DND-41 (cell line): ENCODE measurements at regions not wholly inside any gene's neighbourhood (a gene's known extent, or its start where the extent isn't known, plus 50 kb on each side); places are given as distances from the start of the nearest gene placed in this dataset.

Experiments
- ATAC-seq: fragments of 200-7000 bp; cut with Tn5 transposase; 3 replicates; pipeline ENCODE4 v1.9.1; 2021; ENCODE audit warnings: low read depth; ENCODE audit not compliant: insufficient read depth
- DNase-seq: peaks from one replicate; pipeline ENCODE4 v3.0.0-alpha.2; 2020
- H2AFZ ChIP-seq: 2 replicates; pipeline ENCODE4 v1.6.0; 2012; ENCODE audit warnings: low read depth, low read length
- H3K27ac ChIP-seq: 2 replicates; pipeline ENCODE4 v1.5.1; 2012; ENCODE audit warnings: low read length, inconsistent platforms
- H3K27me3 ChIP-seq: fragments of 200-600 bp; sonication (generic); 2 replicates; pipeline ENCODE4 v1.6.0; 2012; ENCODE audit warnings: low read length, mild to moderate bottlenecking, inconsistent platforms; ENCODE audit not compliant: insufficient read depth, poor library complexity
- H3K36me3 ChIP-seq: 2 replicates; pipeline ENCODE4 v1.5.1; 2012; ENCODE audit warnings: low read length, inconsistent platforms; ENCODE audit not compliant: insufficient read depth
- H3K4me1 ChIP-seq: 2 replicates; pipeline ENCODE4 v1.5.1; 2012; ENCODE audit warnings: mild to moderate bottlenecking, low read length; ENCODE audit not compliant: insufficient read depth
- H3K4me2 ChIP-seq: 2 replicates; pipeline ENCODE4 v1.6.0; 2012; ENCODE audit warnings: mild to moderate bottlenecking, moderate library complexity, low read length, inconsistent platforms; ENCODE audit not compliant: insufficient read depth
- H3K4me3 ChIP-seq, 2 experiments: fragments of 200-600 bp in 1 of 2; shearing (Covaris generic) in 1 of 2; 2 replicates each; pipeline ENCODE4 v1.5.1; 2012 to 2016; ENCODE audit warnings: inconsistent platforms in 2 of 2, low read length in 2 of 2, mild to moderate bottlenecking in 2 of 2, low read depth in 1 of 2, moderate library complexity in 1 of 2
- H3K79me2 ChIP-seq: 2 replicates; pipeline ENCODE4 v1.6.0; 2012; ENCODE audit warnings: low read length, inconsistent platforms; ENCODE audit not compliant: insufficient read depth
- H3K9ac ChIP-seq: 2 replicates; pipeline ENCODE4 v1.6.0; 2012; ENCODE audit warnings: low read depth, mild to moderate bottlenecking, inconsistent platforms, low read length, moderate library complexity
- H3K9me3 ChIP-seq: 2 replicates; pipeline ENCODE4 v1.5.1; 2012; ENCODE audit warnings: low read length, moderate library complexity, mild to moderate bottlenecking, inconsistent platforms; ENCODE audit not compliant: insufficient read depth, severe bottlenecking
- H4K20me1 ChIP-seq: 2 replicates; pipeline ENCODE4 v1.6.0; 2012; ENCODE audit warnings: low read length; ENCODE audit not compliant: insufficient read depth
- CTCF ChIP-seq: IDR thresholded peaks from 2 replicates; pipeline ENCODE4 v1.5.1; 2012; ENCODE audit warnings: borderline replicate concordance, low read length, moderate library complexity, mild to moderate bottlenecking; ENCODE audit not compliant: poor library complexity, severe bottlenecking; ENCODE audit errors: extremely low read depth
- EZH2 ChIP-seq: IDR thresholded peaks from 3 replicates; pipeline ENCODE4 v1.6.1; 2012; ENCODE audit warnings: borderline replicate concordance, low read depth, mild to moderate bottlenecking, moderate library complexity, low read length, inconsistent platforms; ENCODE audit not compliant: severe bottlenecking

GRCh38 chr4:138311771-138312535, 69.8 kb upstream of the SLC7A11 start:
- no peaks in the 10 kb centered on the region for H3K79me2 ChIP-seq
- no peaks in the 10 kb centered on the region for H3K36me3 ChIP-seq
- H3K9ac ChIP-seq, result no peak overlapping the region
- no peak overlapping the region for H3K4me2 ChIP-seq
- TF ChIP-seq CTCF (no peak), EZH2 (no peak)
- H3K4me3 ChIP-seq, result no peak overlapping the region
- DNase-seq, result no peak
- no peak overlapping the region for H2AFZ ChIP-seq
- no peak for ATAC-seq
- H3K27me3 ChIP-seq, result no peaks in the 10 kb centered on the region
- H4K20me1 ChIP-seq, result no peaks in the 10 kb centered on the region
- no peak overlapping the region for H3K27ac ChIP-seq
- no peaks in the 10 kb centered on the region for H3K9me3 ChIP-seq
- H3K4me1 ChIP-seq, result no peaks in the 10 kb centered on the region

GRCh38 chr4:138310991-138311390, 68.8 kb upstream of the SLC7A11 start:
- no peaks in the 10 kb centered on the region for H4K20me1 ChIP-seq
- H3K27me3 ChIP-seq, result no peaks in the 10 kb centered on the region
- H3K4me2 ChIP-seq, result no peak overlapping the region
- no peak for ATAC-seq
- no peak for DNase-seq
- H3K9ac ChIP-seq, result no peak overlapping the region
- no peaks in the 10 kb centered on the region for H3K9me3 ChIP-seq
- no peak overlapping the region for H3K27ac ChIP-seq
- H3K4me3 ChIP-seq, result no peak overlapping the region
- no peak overlapping the region for H2AFZ ChIP-seq
- no peak for TF ChIP-seq CTCF
- TF ChIP-seq EZH2, result no peak
- H3K36me3 ChIP-seq, result no peaks in the 10 kb centered on the region
- H3K4me1 ChIP-seq, result no peaks in the 10 kb centered on the region
- no peaks in the 10 kb centered on the region for H3K79me2 ChIP-seq

GRCh38 chr4:138310498-138310897, 68.3 kb upstream of the SLC7A11 start:
- H3K4me3 ChIP-seq, result no peak overlapping the region
- no peaks in the 10 kb centered on the region for H3K36me3 ChIP-seq
- H3K4me2 ChIP-seq, result no peak overlapping the region
- H3K79me2 ChIP-seq, result no peaks in the 10 kb centered on the region
- no peaks in the 10 kb centered on the region for H3K9me3 ChIP-seq
- no peak overlapping the region for H3K27ac ChIP-seq
- TF ChIP-seq EZH2, result no peak
- TF ChIP-seq CTCF, result no peak
- ATAC-seq (no peak), DNase-seq (no peak)
- no peaks in the 10 kb centered on the region for H3K27me3 ChIP-seq
- H2AFZ ChIP-seq, result no peak overlapping the region
- no peaks in the 10 kb centered on the region for H3K4me1 ChIP-seq
- no peaks in the 10 kb centered on the region for H4K20me1 ChIP-seq
- no peak overlapping the region for H3K9ac ChIP-seq
